ENCODE measurements at regions not wholly inside any gene's neighbourhood (a gene's known extent, or its start where the extent isn't known, plus 50 kb on each side); places are given as distances from the start of the nearest gene placed in this dataset.
"Not testable (repeated sequence)": the region's sequence is repeated elsewhere in the genome, so short reads cannot be mapped to it uniquely, and the experiment has no call there.

- Histone ChIP-seq H3K9ac (ENCODE audit: low read depth in 2 of 2, low read length in 2 of 2) (no peak overlapping the region), H3K9me3 (no peaks in the 10 kb centered on the region), H3K27me3 (no peaks in the 10 kb centered on the region), H3K27ac (no peak overlapping the region), H3K36me3 (no peaks in the 10 kb centered on the region), H3K4me1 (no peaks in the 10 kb centered on the region), H3K4me3 (no peak overlapping the region)
- DNase-seq: no peak
- intact Hi-C loops (cut with DNase I): no loop called here
- TF ChIP-seq CTCF (IDR thresholded peaks at IDR 0.05): no peak
These were observed 1047.2 kb downstream of the CDH11 start for GRCh38 chr16:64074706-64075105.

- H3K4me3 ChIP-seq; intact Hi-C loops (cut with DNase I); H3K9me3 ChIP-seq; H3K27ac ChIP-seq; H3K9ac ChIP-seq (ENCODE audit: low read depth in 2 of 2, low read length in 2 of 2); H3K27me3 ChIP-seq; DNase-seq; H3K36me3 ChIP-seq; H3K4me1 ChIP-seq: not testable (repeated sequence)
These were observed 1049.6 kb downstream of the CDH11 start for GRCh38 chr16:64072131-64072730.

GRCh38 chr16:64065523-64065922 lies 1056.3 kb downstream of the CDH11 start:
- Histone ChIP-seq H3K27me3 (no peaks in the 10 kb centered on the region), H3K27ac (no peak overlapping the region), H3K4me1 (no peaks in the 10 kb centered on the region), H3K9ac (ENCODE audit: low read depth in 2 of 2, low read length in 2 of 2) (no peak overlapping the region), H3K36me3 (no peaks in the 10 kb centered on the region), H3K9me3 (no peaks in the 10 kb centered on the region), H3K4me3 (no peak overlapping the region)
- no peak for DNase-seq
- intact Hi-C loops (cut with DNase I): no loop called here
- TF ChIP-seq CTCF (IDR thresholded peaks at IDR 0.05): no peak

- no peak overlapping the region for H3K27ac ChIP-seq
- H3K4me3 ChIP-seq: no peak overlapping the region
- H3K4me1 ChIP-seq: no peaks in the 10 kb centered on the region
- no peak for DNase-seq
- TF ChIP-seq CTCF (IDR thresholded peaks at IDR 0.05): no peak
- no peaks in the 10 kb centered on the region for H3K27me3 ChIP-seq
- H3K9ac ChIP-seq (ENCODE audit: low read depth in 2 of 2, low read length in 2 of 2): no peak overlapping the region
- no peaks in the 10 kb centered on the region for H3K9me3 ChIP-seq
- intact Hi-C loops (cut with DNase I): no loop called here
- H3K36me3 ChIP-seq: no peaks in the 10 kb centered on the region
These were observed 1060.2 kb downstream of the CDH11 start for GRCh38 chr16:64061621-64062020.

GRCh38 chr16:64060631-64061030 lies 1061.2 kb downstream of the CDH11 start:
- DNase-seq: no peak
- Histone ChIP-seq H3K27me3 (no peaks in the 10 kb centered on the region), H3K4me1 (no peaks in the 10 kb centered on the region), H3K4me3 (no peak overlapping the region), H3K9me3 (no peaks in the 10 kb centered on the region), H3K36me3 (no peaks in the 10 kb centered on the region), H3K9ac (ENCODE audit: low read depth in 2 of 2, low read length in 2 of 2) (no peak overlapping the region), H3K27ac (no peak overlapping the region)
- intact Hi-C loops (cut with DNase I): no loop called here
- TF ChIP-seq CTCF (IDR thresholded peaks at IDR 0.05): no peak

GRCh38 chr16:64058685-64059084 lies 1063.2 kb downstream of the CDH11 start:
- Histone ChIP-seq H3K9me3 (no peaks in the 10 kb centered on the region), H3K4me1 (no peaks in the 10 kb centered on the region), H3K27ac (no peak overlapping the region), H3K27me3 (no peaks in the 10 kb centered on the region), H3K9ac (ENCODE audit: low read depth in 2 of 2, low read length in 2 of 2) (no peak overlapping the region), H3K36me3 (no peaks in the 10 kb centered on the region), H3K4me3 (no peak overlapping the region)
- no peak for DNase-seq
- intact Hi-C loops (cut with DNase I): no loop called here
- TF ChIP-seq CTCF (IDR thresholded peaks at IDR 0.05): no peak

Measured in colonic mucosa (tissue), 4 donors.